Astrocyte (in vitro differentiated cells and primary cell): ENCODE measurements at regions not wholly inside any gene's neighbourhood (a gene's known extent, or its start where the extent isn't known, plus 50 kb on each side); places are given as distances from the start of the nearest gene placed in this dataset.

Source experiments
- DNase-seq: peaks from one replicate; pipeline ENCODE4 v3.0.0-alpha.2; 2010; ENCODE audit warnings: low read depth
- FAIRE-seq: peaks from 2 replicates; lab custom pipeline; 2011; peaks lifted over from hg19 to GRCh38; lab: Jason Lieb, UNC
- H2AFZ ChIP-seq: 2 replicates; pipeline ENCODE4 v1.6.0; 2012; ENCODE audit warnings: low read depth, low read length, inconsistent platforms
- H3K27ac ChIP-seq: 2 replicates; pipeline ENCODE4 v1.5.1; 2011; ENCODE audit warnings: low read depth, low read length, inconsistent platforms
- H3K27me3 ChIP-seq: 2 replicates; pipeline ENCODE4 v1.6.0; 2011; ENCODE audit warnings: low read length, inconsistent platforms; ENCODE audit not compliant: insufficient read depth
- H3K36me3 ChIP-seq: 2 replicates; pipeline ENCODE4 v1.5.1; 2011; ENCODE audit warnings: low read length, inconsistent platforms; ENCODE audit not compliant: insufficient read depth
- H3K4me1 ChIP-seq: 2 replicates; pipeline ENCODE4 v1.5.1; 2011; ENCODE audit warnings: low read length, inconsistent platforms; ENCODE audit not compliant: insufficient read depth
- H3K4me2 ChIP-seq: 2 replicates; pipeline ENCODE4 v1.6.0; 2012; ENCODE audit warnings: low read length, inconsistent platforms
- H3K4me3 ChIP-seq: 2 replicates; pipeline ENCODE4 v1.5.1; 2011; ENCODE audit warnings: low read depth, mild to moderate bottlenecking, low read length, inconsistent platforms; ENCODE audit not compliant: insufficient read depth
- H3K79me2 ChIP-seq: 2 replicates; pipeline ENCODE4 v1.6.0; 2012; ENCODE audit warnings: mild to moderate bottlenecking, low read length, inconsistent platforms; ENCODE audit not compliant: insufficient read depth
- H3K9ac ChIP-seq: 2 replicates; pipeline ENCODE4 v1.6.0; 2012; ENCODE audit warnings: mild to moderate bottlenecking, low read length, inconsistent platforms
- H3K9me3 ChIP-seq: 2 replicates; pipeline ENCODE4 v1.5.1; 2012; ENCODE audit warnings: low read depth, mild to moderate bottlenecking, low read length, inconsistent platforms; ENCODE audit not compliant: insufficient read depth
- H4K20me1 ChIP-seq: 2 replicates; pipeline ENCODE4 v1.6.0; 2012; ENCODE audit warnings: low read length, inconsistent platforms; ENCODE audit not compliant: insufficient read depth
- H3K27ac Mint-ChIP-seq: one replicate; pipeline ENCODE4 v1.8.0; 2021; ENCODE audit warnings: mild to moderate bottlenecking, mixed read lengths; ENCODE audit not compliant: unreplicated experiment
- H3K27me3 Mint-ChIP-seq: one replicate; pipeline ENCODE4 v1.8.0; 2021; ENCODE audit warnings: low read depth, mixed read lengths; ENCODE audit not compliant: unreplicated experiment
- H3K36me3 Mint-ChIP-seq: one replicate; pipeline ENCODE4 v1.8.0; 2021; ENCODE audit warnings: low read depth, mixed read lengths; ENCODE audit not compliant: unreplicated experiment
- H3K4me1 Mint-ChIP-seq: one replicate; pipeline ENCODE4 v1.8.0; 2021; ENCODE audit warnings: low read depth, mixed read lengths; ENCODE audit not compliant: unreplicated experiment
- H3K4me3 Mint-ChIP-seq: one replicate; pipeline ENCODE4 v1.8.0; 2021; ENCODE audit warnings: mild to moderate bottlenecking, moderate library complexity, mixed read lengths; ENCODE audit not compliant: unreplicated experiment
- H3K9me3 Mint-ChIP-seq: one replicate; pipeline ENCODE4 v1.8.0; 2021; ENCODE audit warnings: mild to moderate bottlenecking, mixed read lengths; ENCODE audit not compliant: unreplicated experiment
- CTCF ChIP-seq: IDR thresholded peaks from 2 replicates; pipeline ENCODE4 v1.5.1; 2011; ENCODE audit warnings: low read depth, mild to moderate bottlenecking, inconsistent platforms, low read length, moderate library complexity; ENCODE audit not compliant: insufficient read depth
- EZH2 ChIP-seq: IDR thresholded peaks from 2 replicates; pipeline ENCODE4 v1.6.1; 2012; ENCODE audit warnings: mild to moderate bottlenecking, low read length, inconsistent platforms; ENCODE audit not compliant: insufficient read depth

- Mint-ChIP-seq H3K36me3 (no peaks in the 10 kb centered on the region), H3K9me3 (no peaks in the 10 kb centered on the region), H3K4me1 (no peaks in the 10 kb centered on the region), H3K4me3 (no peak overlapping the region), H3K27me3 (no peaks in the 10 kb centered on the region), H3K27ac (no peak overlapping the region)
- Histone ChIP-seq H3K79me2 (no peaks in the 10 kb centered on the region), H3K4me2 (no peak overlapping the region), H3K27ac (no peak overlapping the region), H3K36me3 (no peaks in the 10 kb centered on the region), H2AFZ (no peak overlapping the region), H3K27me3 (no peaks in the 10 kb centered on the region), H3K4me1 (no peaks in the 10 kb centered on the region), H3K4me3 (no peak overlapping the region), H3K9ac (no peak overlapping the region), H4K20me1 (no peaks in the 10 kb centered on the region), H3K9me3 (no peaks in the 10 kb centered on the region)
- TF ChIP-seq EZH2: no peak
- TF ChIP-seq CTCF: no peak
- no peak for FAIRE-seq
- no peak for DNase-seq
Measured at GRCh38 chr4:81700189-81700588, 228.5 kb upstream of the RASGEF1B start.

GRCh38 chr4:81698538-81699296 is 227.0 kb upstream of the RASGEF1B start:
- no peak for DNase-seq
- Mint-ChIP-seq H3K9me3 (no peaks in the 10 kb centered on the region), H3K27me3 (peaks cover 5% of the 10 kb centered on the region), H3K36me3 (no peaks in the 10 kb centered on the region), H3K4me3 (no peak overlapping the region), H3K27ac (no peak overlapping the region), H3K4me1 (no peaks in the 10 kb centered on the region)
- Histone ChIP-seq H4K20me1 (no peaks in the 10 kb centered on the region), H2AFZ (no peak overlapping the region), H3K27ac (no peak overlapping the region), H3K4me1 (no peaks in the 10 kb centered on the region), H3K27me3 (no peaks in the 10 kb centered on the region), H3K9ac (no peak overlapping the region), H3K4me2 (no peak overlapping the region), H3K9me3 (no peaks in the 10 kb centered on the region), H3K4me3 (no peak overlapping the region), H3K36me3 (no peaks in the 10 kb centered on the region), H3K79me2 (no peaks in the 10 kb centered on the region)
- no peak for FAIRE-seq
- TF ChIP-seq CTCF (no peak), EZH2 (no peak)

- H3K9me3 ChIP-seq: no peaks in the 10 kb centered on the region
- Mint-ChIP-seq H3K27me3 (peaks cover 6% of the 10 kb centered on the region), H3K9me3 (no peaks in the 10 kb centered on the region), H3K36me3 (no peaks in the 10 kb centered on the region), H3K4me3 (no peak overlapping the region), H3K27ac (no peak overlapping the region), H3K4me1 (peaks cover 2% of the 10 kb centered on the region)
- no peaks in the 10 kb centered on the region for H3K4me1 ChIP-seq
- no peaks in the 10 kb centered on the region for H4K20me1 ChIP-seq
- H3K27me3 ChIP-seq: no peaks in the 10 kb centered on the region
- FAIRE-seq: no peak
- no peak overlapping the region for H3K4me2 ChIP-seq
- H2AFZ ChIP-seq: no peak overlapping the region
- H3K36me3 ChIP-seq: no peaks in the 10 kb centered on the region
- DNase-seq: no peak
- H3K9ac ChIP-seq: no peak overlapping the region
- H3K27ac ChIP-seq: no peak overlapping the region
- no peak for TF ChIP-seq CTCF
- no peak overlapping the region for H3K4me3 ChIP-seq
- no peaks in the 10 kb centered on the region for H3K79me2 ChIP-seq
Measured at GRCh38 chr4:81694176-81694913, 222.6 kb upstream of the RASGEF1B start.
